HEK293T (cell line): ENCODE measurements at regions not wholly inside any gene's neighbourhood (a gene's known extent, or its start where the extent isn't known, plus 50 kb on each side); places are given as distances from the start of the nearest gene placed in this dataset.

Experiments used
- CTCF ChIA-PET: fragments of 350-600 bp; formaldehyde crosslinking; extraction: SDS; loops from one replicate; lab custom pipeline; 2021; ENCODE audit warnings: antibody characterized with exemption, inconsistent platforms; lab: Yijun Ruan, JAX
- POLR2A ChIA-PET: fragments of 350-600 bp; formaldehyde crosslinking; extraction: SDS; loops from one replicate; lab custom pipeline; 2020; ENCODE audit warnings: antibody characterized with exemption, inconsistent platforms; lab: Yijun Ruan, JAX
- DNase-seq: peaks from one replicate; pipeline ENCODE4 v3.0.0; 2012; ENCODE audit warnings: mixed read lengths; ENCODE audit errors: extremely low spot score
- ARNT ChIP-seq: fragments of 450-650 bp; IDR thresholded peaks from 2 replicates; pipeline ENCODE4 v1.6.1; 2017; ENCODE audit warnings: mild to moderate bottlenecking
- BHLHE40 ChIP-seq: fragments of 450-650 bp; IDR thresholded peaks from 2 replicates; pipeline ENCODE4 v1.6.1; 2016; ENCODE audit warnings: mild to moderate bottlenecking, moderate library complexity, borderline replicate concordance
- CTBP1 ChIP-seq: fragments of 450-650 bp; IDR thresholded peaks from 2 replicates; pipeline ENCODE4 v1.6.1; 2016; ENCODE audit warnings: borderline replicate concordance
- ELF4 ChIP-seq: fragments of 450-650 bp; IDR thresholded peaks from 2 replicates; pipeline ENCODE4 v1.6.1; 2017; ENCODE audit warnings: antibody characterized with exemption
- FOXA1 ChIP-seq: fragments of 450-650 bp; IDR thresholded peaks from 2 replicates; pipeline ENCODE4 v1.6.1; 2016; ENCODE audit warnings: mild to moderate bottlenecking
- FOXK2 ChIP-seq: fragments of 450-650 bp; IDR thresholded peaks from 2 replicates; pipeline ENCODE4 v1.6.1; 2016; ENCODE audit warnings: mild to moderate bottlenecking
- FOXM1 ChIP-seq: fragments of 450-650 bp; IDR thresholded peaks from 2 replicates; pipeline ENCODE4 v1.6.1; 2017; ENCODE audit warnings: mild to moderate bottlenecking, borderline replicate concordance
- HDGF ChIP-seq: fragments of 450-650 bp; IDR thresholded peaks from 2 replicates; pipeline ENCODE4 v1.6.1; 2017; ENCODE audit warnings: antibody characterized with exemption, borderline replicate concordance
- L3MBTL2 ChIP-seq: fragments of 450-650 bp; conservative IDR thresholded peaks from 2 replicates; pipeline ENCODE4 v1.6.1; 2016; ENCODE audit warnings: mild to moderate bottlenecking
- LEF1 ChIP-seq: fragments of 450-650 bp; IDR thresholded peaks from 2 replicates; pipeline ENCODE4 v1.6.1; 2017; ENCODE audit warnings: mild to moderate bottlenecking, borderline replicate concordance
- NFRKB ChIP-seq: fragments of 450-650 bp; IDR thresholded peaks from 2 replicates; pipeline ENCODE4 v1.6.1; 2016; ENCODE audit warnings: mild to moderate bottlenecking, moderate library complexity
- SP1 ChIP-seq: fragments of 450-650 bp; IDR thresholded peaks from 2 replicates; pipeline ENCODE4 v1.6.1; 2017
- SUZ12 ChIP-seq: fragments of 450-650 bp; IDR thresholded peaks from 2 replicates; pipeline ENCODE4 v1.6.1; 2016; ENCODE audit warnings: mild to moderate bottlenecking
- TARDBP ChIP-seq: fragments of 450-650 bp; IDR thresholded peaks from 2 replicates; pipeline ENCODE4 v1.6.1; 2016
- ZNF384 ChIP-seq: fragments of 450-650 bp; IDR thresholded peaks from 2 replicates; pipeline ENCODE4 v1.6.1; 2016
- TF ChIP-seq, protein P1 (sequence below): fragments of 450-650 bp; IDR thresholded peaks from 2 replicates; pipeline ENCODE4 v1.6.1; 2016

DNA sequence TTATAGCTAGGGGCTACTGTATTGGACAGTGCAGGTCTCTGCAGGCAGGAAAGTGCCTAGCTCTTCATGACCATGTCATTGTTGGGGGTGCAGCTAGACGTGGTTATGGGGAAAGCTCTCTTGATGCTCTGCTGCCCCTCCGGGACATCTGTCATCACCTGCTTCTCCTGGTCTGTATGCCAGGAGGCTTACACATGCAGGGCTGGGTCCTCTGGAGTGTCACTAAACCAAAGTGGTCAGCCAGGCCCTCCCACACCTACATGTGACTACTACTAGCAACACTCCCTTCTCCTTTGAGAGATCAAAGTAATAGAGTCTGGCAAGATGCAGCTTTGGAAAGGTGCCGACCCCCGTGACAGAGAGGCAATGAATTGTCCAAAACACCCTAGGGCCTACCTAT, 98.5 kb downstream of the SST start:
- POLR2A ChIA-PET: no interaction called here
- no peak for DNase-seq
- no peak for TF ChIP-seq TARDBP
- no peak for TF ChIP-seq ELF4
- no peak for TF ChIP-seq SUZ12
- TF ChIP-seq LEF1: no peak
- TF ChIP-seq SP1: no peak
- no peak for TF ChIP-seq BHLHE40
- TF ChIP-seq ZNF384: no peak
- TF ChIP-seq, protein P1, sequence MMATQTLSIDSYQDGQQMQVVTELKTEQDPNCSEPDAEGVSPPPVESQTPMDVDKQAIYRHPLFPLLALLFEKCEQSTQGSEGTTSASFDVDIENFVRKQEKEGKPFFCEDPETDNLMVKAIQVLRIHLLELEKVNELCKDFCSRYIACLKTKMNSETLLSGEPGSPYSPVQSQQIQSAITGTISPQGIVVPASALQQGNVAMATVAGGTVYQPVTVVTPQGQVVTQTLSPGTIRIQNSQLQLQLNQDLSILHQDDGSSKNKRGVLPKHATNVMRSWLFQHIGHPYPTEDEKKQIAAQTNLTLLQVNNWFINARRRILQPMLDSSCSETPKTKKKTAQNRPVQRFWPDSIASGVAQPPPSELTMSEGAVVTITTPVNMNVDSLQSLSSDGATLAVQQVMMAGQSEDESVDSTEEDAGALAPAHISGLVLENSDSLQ: no peak
- TF ChIP-seq L3MBTL2: no peak
- no peak for TF ChIP-seq FOXK2
- no peak for TF ChIP-seq ARNT
- no peak for TF ChIP-seq HDGF
- CTCF ChIA-PET: interaction anchor here (0.6 kb wide), 1 partner anchor 10 kb away, joined by 3 read pairs; no protein-coding TSS in a partner anchor

DNA sequence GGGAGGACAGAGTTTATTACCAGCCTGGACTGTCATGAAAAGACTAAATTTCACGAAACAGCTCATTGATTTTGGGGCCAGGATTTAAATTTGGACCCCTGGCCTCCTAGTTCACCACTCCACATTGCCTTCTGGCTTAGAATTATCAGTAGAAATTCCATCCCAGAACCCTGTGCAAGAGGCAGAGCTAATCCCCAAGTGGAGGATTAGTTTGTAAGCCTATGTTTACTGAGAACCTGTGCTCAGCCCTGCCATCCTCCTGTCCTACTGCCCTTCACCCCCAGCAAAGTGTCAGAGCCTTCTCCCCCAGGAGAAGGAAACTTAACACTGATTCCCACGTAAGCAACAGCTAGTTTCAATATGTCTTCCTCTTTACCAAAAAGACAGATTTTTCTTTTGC, 99.4 kb downstream of the SST start:
- no peak for DNase-seq
- TF ChIP-seq ELF4 (no peak), FOXK2 (no peak), CTBP1 (no peak), ARNT (no peak), ZNF384 (no peak), FOXM1 (no peak), TARDBP (no peak), L3MBTL2 (no peak), BHLHE40 (no peak), LEF1 (no peak), SUZ12 (no peak), NFRKB (no peak), HDGF (no peak), FOXA1 (no peak), SP1 (no peak)
- TF ChIP-seq, protein P1: no peak
- POLR2A ChIA-PET: no interaction called here
- CTCF ChIA-PET: no interaction called here

DNA sequence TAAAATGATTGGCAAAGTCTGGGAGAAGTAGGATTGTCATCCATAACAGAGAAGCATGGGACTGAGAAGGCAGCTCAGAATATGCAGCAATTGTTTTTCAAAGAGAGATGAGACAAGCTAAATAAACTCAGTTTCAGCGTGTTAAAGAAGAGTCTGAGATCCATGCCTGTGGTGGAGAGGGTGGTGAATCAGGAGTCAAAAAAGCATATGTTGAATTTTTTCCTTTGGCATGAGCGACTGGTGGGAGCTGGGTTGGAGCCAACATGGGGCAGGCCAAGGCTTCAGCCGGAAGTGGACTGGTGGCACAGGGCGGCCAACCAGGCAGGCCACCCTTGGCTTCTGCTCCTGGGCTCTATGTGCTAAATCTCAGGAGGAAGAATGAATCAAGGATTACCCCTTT, 102.0 kb downstream of the SST start:
- DNase-seq: no peak
- CTCF ChIA-PET: no interaction called here
- TF ChIP-seq FOXM1 (no peak), HDGF (no peak), NFRKB (no peak), SUZ12 (no peak), ZNF384 (no peak), BHLHE40 (no peak), ARNT (no peak), SP1 (no peak), CTBP1 (no peak), LEF1 (no peak), FOXA1 (no peak)
- TF ChIP-seq, protein P1: no peak
- POLR2A ChIA-PET: no interaction called here

DNA sequence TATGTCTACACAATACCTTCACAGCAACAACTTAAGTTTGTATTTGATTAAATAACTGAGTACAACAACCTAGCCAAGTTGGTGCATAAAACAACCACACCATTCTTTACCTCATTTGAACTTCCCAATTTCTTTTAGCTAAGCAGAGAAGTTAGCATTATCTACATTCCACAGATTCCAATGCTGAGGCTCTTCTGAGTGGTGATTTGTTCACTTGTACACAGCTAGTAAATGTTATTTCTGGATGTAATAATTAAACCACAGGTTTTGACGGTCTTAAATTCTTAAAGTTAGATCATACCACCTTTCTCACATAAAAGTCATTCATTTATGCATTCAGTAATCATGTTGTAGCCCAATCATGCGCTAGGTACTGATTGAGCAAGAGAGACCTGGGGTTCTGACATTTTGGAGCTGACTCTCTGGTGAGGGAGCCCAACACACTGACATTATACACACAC, 102.5 kb downstream of the SST start:
- no peak for DNase-seq
- ChIA-PET POLR2A (no interaction called here), CTCF (no interaction called here)
- TF ChIP-seq ZNF384 (no peak), NFRKB (no peak), HDGF (no peak), FOXK2 (no peak), BHLHE40 (no peak), LEF1 (no peak), FOXA1 (no peak), L3MBTL2 (no peak), ELF4 (no peak), SUZ12 (no peak), TARDBP (no peak)
- TF ChIP-seq, protein P1: no peak

DNA sequence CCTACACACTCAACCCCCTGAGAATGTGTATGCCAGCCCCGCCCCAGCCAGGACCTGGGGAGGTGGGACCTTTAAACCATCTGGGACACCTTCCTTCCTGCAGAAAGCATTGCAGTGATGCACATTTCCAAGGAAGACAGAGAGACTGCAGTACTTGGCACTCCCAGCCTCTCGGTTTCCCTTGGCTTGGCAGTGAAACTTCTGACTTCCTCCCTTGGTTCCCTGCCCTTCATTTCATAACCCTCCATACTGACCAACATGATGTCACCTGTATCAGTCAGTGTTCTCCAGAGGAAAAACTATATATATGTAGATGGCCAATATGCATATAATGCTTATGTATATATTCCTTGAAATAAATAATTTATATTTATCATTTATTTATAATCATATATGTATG, 103.2 kb downstream of the SST start:
- no peak for DNase-seq
- no peak for TF ChIP-seq NFRKB
- TF ChIP-seq FOXM1: no peak
- no peak for TF ChIP-seq ARNT
- TF ChIP-seq CTBP1: no peak
- TF ChIP-seq HDGF: no peak
- TF ChIP-seq, protein P1: no peak
- no peak for TF ChIP-seq L3MBTL2
- no peak for TF ChIP-seq FOXK2
- no peak for TF ChIP-seq SP1
- no peak for TF ChIP-seq ELF4
- TF ChIP-seq LEF1: no peak
- TF ChIP-seq BHLHE40: no peak
- ChIA-PET CTCF (no interaction called here), POLR2A (no interaction called here)
